ENCODE measurements at regions not wholly inside any gene's neighbourhood (a gene's known extent, or its start where the extent isn't known, plus 50 kb on each side); places are given as distances from the start of the nearest gene placed in this dataset.

GRCh38 chr4:33062155-33062806 is 2342.1 kb downstream of the PCDH7 start:
- H3K27me3 ChIP-seq (replicated peaks; ENCODE audit: insufficient read depth, low read depth, low read length, poor library complexity), result no peaks in the 10 kb centered on the region
- H3K9me3 ChIP-seq (ENCODE audit: low read depth, low read length, poor library complexity, severe bottlenecking), result no peaks in the 10 kb centered on the region
- intact Hi-C loops (cut with micrococcal nuclease; ENCODE audit: unreplicated experiment), result no loop called here
- POLR2A ChIA-PET (ENCODE audit: low non-redundant PET), result no interaction called here
- no peaks in the 10 kb centered on the region for H3K36me3 ChIP-seq (ENCODE audit: insufficient read depth, low read length, poor library complexity, severe bottlenecking)
- no peak overlapping the region for H3K27ac ChIP-seq (ENCODE audit: low read depth, low read length, poor library complexity, severe bottlenecking)
- H3K4me3 ChIP-seq (ENCODE audit: low read depth, low read length, poor library complexity, severe bottlenecking), result no peak overlapping the region
- no TSS peak for BruUV-seq (replicated peaks)
- TF ChIP-seq EZH2 (IDR thresholded peaks at IDR 0.05; ENCODE audit: borderline replicate concordance, low read depth, low read length, poor library complexity, severe bottlenecking), result no peak
- TF ChIP-seq, protein P1, sequence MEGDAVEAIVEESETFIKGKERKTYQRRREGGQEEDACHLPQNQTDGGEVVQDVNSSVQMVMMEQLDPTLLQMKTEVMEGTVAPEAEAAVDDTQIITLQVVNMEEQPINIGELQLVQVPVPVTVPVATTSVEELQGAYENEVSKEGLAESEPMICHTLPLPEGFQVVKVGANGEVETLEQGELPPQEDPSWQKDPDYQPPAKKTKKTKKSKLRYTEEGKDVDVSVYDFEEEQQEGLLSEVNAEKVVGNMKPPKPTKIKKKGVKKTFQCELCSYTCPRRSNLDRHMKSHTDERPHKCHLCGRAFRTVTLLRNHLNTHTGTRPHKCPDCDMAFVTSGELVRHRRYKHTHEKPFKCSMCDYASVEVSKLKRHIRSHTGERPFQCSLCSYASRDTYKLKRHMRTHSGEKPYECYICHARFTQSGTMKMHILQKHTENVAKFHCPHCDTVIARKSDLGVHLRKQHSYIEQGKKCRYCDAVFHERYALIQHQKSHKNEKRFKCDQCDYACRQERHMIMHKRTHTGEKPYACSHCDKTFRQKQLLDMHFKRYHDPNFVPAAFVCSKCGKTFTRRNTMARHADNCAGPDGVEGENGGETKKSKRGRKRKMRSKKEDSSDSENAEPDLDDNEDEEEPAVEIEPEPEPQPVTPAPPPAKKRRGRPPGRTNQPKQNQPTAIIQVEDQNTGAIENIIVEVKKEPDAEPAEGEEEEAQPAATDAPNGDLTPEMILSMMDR (conservative IDR thresholded peaks at IDR 0.05; ENCODE audit: low read depth, low read length), result no peak
- peaks cover 5% of the 10 kb centered on the region for H3K4me1 ChIP-seq (ENCODE audit: insufficient read depth, low read length, poor library complexity, severe bottlenecking)
- CTCF ChIA-PET, result no interaction called here
- DNase-seq (ENCODE audit: low spot score), result no peak

GRCh38 chr4:33063241-33063640 is 2343.1 kb downstream of the PCDH7 start:
- no peak for TF ChIP-seq EZH2 (IDR thresholded peaks at IDR 0.05; ENCODE audit: borderline replicate concordance, low read depth, low read length, poor library complexity, severe bottlenecking)
- TF ChIP-seq, protein P1 (conservative IDR thresholded peaks at IDR 0.05; ENCODE audit: low read depth, low read length), result no peak
- POLR2A ChIA-PET (ENCODE audit: low non-redundant PET), result no interaction called here
- no peaks in the 10 kb centered on the region for H3K9me3 ChIP-seq (ENCODE audit: low read depth, low read length, poor library complexity, severe bottlenecking)
- H3K4me1 ChIP-seq (ENCODE audit: insufficient read depth, low read length, poor library complexity, severe bottlenecking), result peaks cover 5% of the 10 kb centered on the region
- DNase-seq (ENCODE audit: low spot score), result no peak
- CTCF ChIA-PET, result no interaction called here
- no TSS peak for BruUV-seq (replicated peaks)
- no peak overlapping the region for H3K4me3 ChIP-seq (ENCODE audit: low read depth, low read length, poor library complexity, severe bottlenecking)
- intact Hi-C loops (cut with micrococcal nuclease; ENCODE audit: unreplicated experiment), result no loop called here
- no peaks in the 10 kb centered on the region for H3K27me3 ChIP-seq (replicated peaks; ENCODE audit: insufficient read depth, low read depth, low read length, poor library complexity)
- no peaks in the 10 kb centered on the region for H3K36me3 ChIP-seq (ENCODE audit: insufficient read depth, low read length, poor library complexity, severe bottlenecking)
- no peak overlapping the region for H3K27ac ChIP-seq (ENCODE audit: low read depth, low read length, poor library complexity, severe bottlenecking)

GRCh38 chr4:33064238-33064637 is 2344.1 kb downstream of the PCDH7 start:
- intact Hi-C loops (cut with micrococcal nuclease; ENCODE audit: unreplicated experiment), result no loop called here
- H3K4me1 ChIP-seq (ENCODE audit: insufficient read depth, low read length, poor library complexity, severe bottlenecking), result peaks cover 5% of the 10 kb centered on the region
- no peaks in the 10 kb centered on the region for H3K9me3 ChIP-seq (ENCODE audit: low read depth, low read length, poor library complexity, severe bottlenecking)
- POLR2A ChIA-PET (ENCODE audit: low non-redundant PET), result no interaction called here
- H3K4me3 ChIP-seq (ENCODE audit: low read depth, low read length, poor library complexity, severe bottlenecking), result no peak overlapping the region
- no peaks in the 10 kb centered on the region for H3K36me3 ChIP-seq (ENCODE audit: insufficient read depth, low read length, poor library complexity, severe bottlenecking)
- CTCF ChIA-PET, result no interaction called here
- H3K27ac ChIP-seq (ENCODE audit: low read depth, low read length, poor library complexity, severe bottlenecking), result no peak overlapping the region
- no peaks in the 10 kb centered on the region for H3K27me3 ChIP-seq (replicated peaks; ENCODE audit: insufficient read depth, low read depth, low read length, poor library complexity)
- TF ChIP-seq, protein P1 (conservative IDR thresholded peaks at IDR 0.05; ENCODE audit: low read depth, low read length), result no peak
- DNase-seq (ENCODE audit: low spot score), result no peak
- no TSS peak for BruUV-seq (replicated peaks)
